ENCODE measurements at regions not wholly inside any gene's neighbourhood (a gene's known extent, or its start where the extent isn't known, plus 50 kb on each side); places are given as distances from the start of the nearest gene placed in this dataset.

DNA sequence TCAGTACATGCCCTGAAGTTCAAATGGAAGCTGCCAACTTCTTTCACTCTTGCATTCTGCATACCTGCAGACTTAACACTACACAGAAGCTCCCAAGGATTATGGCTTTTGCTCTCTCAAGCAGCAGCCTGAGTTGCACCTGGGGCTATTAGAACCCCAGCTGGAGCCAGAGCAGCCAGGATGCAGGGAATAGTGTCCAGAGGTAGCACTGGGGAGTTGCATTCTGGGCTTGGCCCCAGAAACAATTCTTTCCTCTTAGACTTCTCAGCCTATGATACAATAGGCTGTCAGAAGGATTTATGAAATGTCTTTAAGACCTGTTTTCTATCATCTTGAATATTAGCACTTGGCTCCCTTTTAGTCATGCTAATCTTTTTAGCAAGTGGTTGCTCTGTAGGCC, 886.7 kb upstream of the GHITM start:
- ATAC-seq (ENCODE audit: low FRiP score): no peak
- TF ChIP-seq, protein P1, sequence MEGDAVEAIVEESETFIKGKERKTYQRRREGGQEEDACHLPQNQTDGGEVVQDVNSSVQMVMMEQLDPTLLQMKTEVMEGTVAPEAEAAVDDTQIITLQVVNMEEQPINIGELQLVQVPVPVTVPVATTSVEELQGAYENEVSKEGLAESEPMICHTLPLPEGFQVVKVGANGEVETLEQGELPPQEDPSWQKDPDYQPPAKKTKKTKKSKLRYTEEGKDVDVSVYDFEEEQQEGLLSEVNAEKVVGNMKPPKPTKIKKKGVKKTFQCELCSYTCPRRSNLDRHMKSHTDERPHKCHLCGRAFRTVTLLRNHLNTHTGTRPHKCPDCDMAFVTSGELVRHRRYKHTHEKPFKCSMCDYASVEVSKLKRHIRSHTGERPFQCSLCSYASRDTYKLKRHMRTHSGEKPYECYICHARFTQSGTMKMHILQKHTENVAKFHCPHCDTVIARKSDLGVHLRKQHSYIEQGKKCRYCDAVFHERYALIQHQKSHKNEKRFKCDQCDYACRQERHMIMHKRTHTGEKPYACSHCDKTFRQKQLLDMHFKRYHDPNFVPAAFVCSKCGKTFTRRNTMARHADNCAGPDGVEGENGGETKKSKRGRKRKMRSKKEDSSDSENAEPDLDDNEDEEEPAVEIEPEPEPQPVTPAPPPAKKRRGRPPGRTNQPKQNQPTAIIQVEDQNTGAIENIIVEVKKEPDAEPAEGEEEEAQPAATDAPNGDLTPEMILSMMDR (IDR thresholded peaks at IDR 0.05): no peak
- no peak for DNase-seq (ENCODE audit: low spot score)

DNA sequence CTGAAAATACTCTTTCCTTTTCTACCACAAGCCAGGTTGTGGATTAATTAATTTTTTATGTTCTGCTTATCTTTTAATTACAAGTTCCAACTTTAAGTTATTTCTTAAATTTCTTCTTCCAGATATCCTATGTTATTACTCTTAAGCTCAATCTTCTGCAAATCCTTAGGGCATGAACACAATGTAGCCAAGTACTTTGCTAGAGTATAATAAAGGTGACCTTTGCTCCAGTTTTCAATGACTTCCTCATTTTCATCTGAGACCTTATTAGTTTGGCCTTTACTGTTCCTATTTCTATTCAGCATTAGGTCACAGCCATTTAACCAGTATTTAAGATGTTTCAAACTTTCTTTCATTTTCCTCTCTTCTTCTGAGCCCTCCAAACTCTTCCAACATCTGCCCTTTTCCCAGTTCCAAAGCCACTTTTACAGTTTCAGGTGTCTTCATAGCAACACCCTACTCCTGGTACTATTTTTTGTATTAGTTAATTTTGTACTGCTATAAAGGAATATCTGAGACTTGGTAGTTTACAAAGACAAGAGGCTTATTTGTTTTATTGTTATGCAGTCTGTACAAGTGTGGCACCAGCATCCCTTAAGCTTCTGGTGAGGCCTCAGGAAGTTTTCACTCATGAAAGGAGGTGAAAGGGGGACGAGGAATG, 886.2 kb upstream of the GHITM start:
- no peak for DNase-seq (ENCODE audit: low spot score)
- TF ChIP-seq, protein P1 (IDR thresholded peaks at IDR 0.05): no peak
- ATAC-seq (ENCODE audit: low FRiP score): no peak

DNA sequence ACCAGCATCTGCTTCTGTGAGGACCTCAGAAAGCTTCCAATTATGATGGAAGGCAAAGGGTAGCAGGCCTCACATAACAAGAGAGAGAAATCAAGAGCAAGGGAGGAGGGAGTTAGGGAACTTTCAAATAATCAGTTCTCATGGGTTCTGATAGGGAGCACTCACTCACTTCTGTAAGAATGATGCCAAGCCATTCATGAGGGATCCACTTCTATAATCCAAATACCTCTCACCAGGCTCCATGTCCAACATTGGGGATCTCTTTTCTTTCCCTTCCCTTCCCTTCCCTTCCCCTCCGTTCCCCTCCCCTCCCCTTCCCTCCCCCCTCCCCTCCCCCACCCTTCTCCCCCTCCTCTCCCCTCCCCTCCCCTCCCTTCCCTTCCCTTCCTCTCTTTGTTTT, 884.6 kb upstream of the GHITM start:
- TF ChIP-seq, protein P1 (IDR thresholded peaks at IDR 0.05): no peak
- ATAC-seq (ENCODE audit: low FRiP score): no peak
- DNase-seq (ENCODE audit: low spot score): no peak

DNA sequence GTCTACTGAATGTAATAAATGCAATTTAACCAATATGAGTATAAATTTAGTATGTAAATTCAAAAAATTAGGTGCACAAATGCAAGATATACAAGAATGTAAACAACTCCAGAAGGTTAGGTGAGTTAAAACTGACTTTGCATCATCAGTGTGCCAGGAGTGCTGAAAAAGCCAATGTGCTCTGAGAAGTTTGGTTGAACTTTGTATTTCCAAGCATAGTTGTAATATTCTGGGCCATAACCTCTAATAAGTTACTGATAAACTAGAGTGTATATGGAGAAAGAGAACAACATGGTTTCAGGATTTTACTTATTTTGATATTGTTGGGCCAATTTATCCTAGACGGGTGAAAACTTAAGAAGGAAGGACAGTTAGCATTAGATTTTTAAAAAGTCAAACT, 876.9 kb upstream of the GHITM start:
- no peak for ATAC-seq (ENCODE audit: low FRiP score)
- no peak for DNase-seq (ENCODE audit: low spot score)
- TF ChIP-seq, protein P1 (IDR thresholded peaks at IDR 0.05): no peak

DNA sequence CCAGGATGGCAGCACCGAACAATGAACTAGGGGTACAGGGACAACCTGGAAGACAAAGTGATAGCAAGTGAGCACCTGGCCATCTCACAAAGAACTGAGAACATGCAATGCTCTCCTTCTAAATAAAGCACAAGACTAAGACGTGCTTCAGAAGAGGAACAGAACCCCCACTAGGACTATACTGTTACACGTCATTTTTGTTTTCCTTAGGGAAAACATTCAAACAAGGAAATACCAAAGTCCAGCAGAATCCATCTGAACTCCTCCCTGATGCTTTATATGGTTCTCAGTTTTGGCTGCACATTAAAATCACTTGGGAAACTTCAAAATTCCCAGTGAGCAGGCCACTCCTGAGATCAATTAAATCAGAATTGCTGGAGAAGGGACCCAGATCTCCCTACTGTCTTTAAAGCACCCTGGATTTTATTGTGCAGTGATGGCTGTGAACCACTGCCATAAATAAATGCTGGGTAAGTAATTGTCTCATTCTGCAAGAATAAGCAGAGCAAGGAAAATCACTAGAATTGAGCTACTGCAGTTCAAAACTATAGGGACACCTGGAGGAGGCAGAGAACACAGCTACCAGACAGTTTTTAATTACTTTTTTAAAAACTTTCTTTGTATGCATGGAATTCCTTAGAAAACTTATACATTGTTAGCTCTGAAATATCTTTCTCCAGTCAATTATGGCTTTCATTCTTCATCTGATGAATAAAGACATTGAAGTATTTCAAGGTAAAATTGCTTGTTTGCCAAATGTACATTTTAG, 866.5 kb upstream of the GHITM start:
- TF ChIP-seq, protein P1 (IDR thresholded peaks at IDR 0.05): no peak
- ATAC-seq (ENCODE audit: low FRiP score) (no peak), DNase-seq (ENCODE audit: low spot score) (no peak)

DNA sequence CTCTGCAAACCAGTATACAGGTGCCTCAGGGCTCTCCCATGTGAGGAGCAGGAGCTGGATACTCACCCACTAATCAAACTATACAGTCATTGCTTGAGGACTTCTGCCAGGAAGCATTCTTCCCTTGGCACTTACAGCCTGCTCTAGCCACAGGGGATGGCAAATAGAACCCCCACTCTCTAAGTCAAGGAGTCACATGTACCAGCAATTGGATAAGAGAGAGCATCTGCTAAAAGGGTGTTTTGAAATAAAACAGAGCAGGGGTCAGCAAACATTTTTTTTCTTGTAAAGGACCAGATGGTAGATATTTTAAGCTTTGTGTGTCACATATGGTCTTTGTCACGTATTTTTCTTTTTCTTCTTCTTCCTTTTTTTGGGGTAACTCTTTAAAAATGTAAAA, 865.2 kb upstream of the GHITM start:
- ATAC-seq (ENCODE audit: low FRiP score) (no peak), DNase-seq (ENCODE audit: low spot score) (no peak)
- TF ChIP-seq, protein P1 (IDR thresholded peaks at IDR 0.05): no peak

DNA sequence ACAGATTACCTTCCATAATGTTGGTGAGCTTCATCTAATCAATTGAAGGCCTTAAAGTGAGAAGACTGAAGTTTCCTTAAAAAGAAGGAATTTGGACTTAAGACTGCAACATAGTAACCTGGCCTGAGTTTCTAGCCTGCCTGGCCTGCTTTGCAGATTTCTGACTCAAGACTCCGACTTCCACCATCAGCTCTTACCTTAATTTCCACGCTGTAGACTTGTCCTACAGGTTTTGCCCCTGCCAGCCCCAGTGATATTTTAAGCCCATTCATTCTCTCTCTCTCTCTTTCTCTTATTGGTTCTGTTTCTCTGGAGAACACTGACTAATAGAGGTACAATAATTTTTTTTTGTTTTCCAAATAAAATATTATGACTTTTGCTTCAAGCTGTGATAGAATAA, 862.3 kb upstream of the GHITM start:
- TF ChIP-seq, protein P1 (IDR thresholded peaks at IDR 0.05): no peak
- no peak for DNase-seq (ENCODE audit: low spot score)
- no peak for ATAC-seq (ENCODE audit: low FRiP score)
